Dermis blood vessel endothelial cell (primary cell): ENCODE measurements at regions not wholly inside any gene's neighbourhood (a gene's known extent, or its start where the extent isn't known, plus 50 kb on each side); places are given as distances from the start of the nearest gene placed in this dataset.

Experiments used
- DNase-seq: peaks from one replicate; pipeline ENCODE4 v3.0.0; 2010

DNA sequence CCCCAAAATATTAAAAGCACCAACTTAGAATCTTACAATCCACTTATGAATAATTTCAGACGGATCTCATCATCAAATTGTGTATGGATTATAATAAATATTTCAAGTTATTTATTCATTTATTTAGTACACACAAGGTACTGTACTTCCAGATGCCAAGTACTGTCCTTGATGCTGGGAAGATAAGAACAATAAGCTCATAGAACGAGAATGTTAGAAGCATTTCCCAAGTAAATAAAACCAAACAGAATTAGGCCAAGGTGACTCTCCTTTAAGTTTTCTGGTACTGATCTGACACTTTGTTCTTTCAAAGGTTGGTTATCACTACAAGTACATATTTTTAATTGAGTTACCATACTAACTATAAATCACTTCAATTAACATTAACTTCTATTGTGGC, 416.1 kb upstream of the ETAA1 start:
- DNase-seq = no peak

DNA sequence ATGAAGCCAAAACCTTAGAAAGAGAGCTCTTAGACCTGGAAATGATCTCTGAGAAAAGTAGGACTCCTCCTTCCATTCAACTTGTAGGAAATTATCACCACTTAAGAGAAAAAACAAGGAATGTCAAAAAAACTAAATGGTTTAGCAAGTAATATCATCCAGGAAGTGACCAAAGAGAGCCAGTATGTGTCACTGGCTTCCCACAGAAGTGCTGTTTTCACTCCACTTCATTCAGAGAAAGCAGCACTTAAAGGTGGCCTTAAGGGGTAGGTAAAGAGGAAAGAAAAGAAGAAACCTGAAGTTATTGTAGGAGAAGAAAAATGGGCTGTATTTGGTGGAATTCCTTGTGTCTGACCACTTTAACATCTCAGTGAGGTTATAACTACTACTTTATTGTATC, 414.4 kb upstream of the ETAA1 start:
- no peak for DNase-seq

DNA sequence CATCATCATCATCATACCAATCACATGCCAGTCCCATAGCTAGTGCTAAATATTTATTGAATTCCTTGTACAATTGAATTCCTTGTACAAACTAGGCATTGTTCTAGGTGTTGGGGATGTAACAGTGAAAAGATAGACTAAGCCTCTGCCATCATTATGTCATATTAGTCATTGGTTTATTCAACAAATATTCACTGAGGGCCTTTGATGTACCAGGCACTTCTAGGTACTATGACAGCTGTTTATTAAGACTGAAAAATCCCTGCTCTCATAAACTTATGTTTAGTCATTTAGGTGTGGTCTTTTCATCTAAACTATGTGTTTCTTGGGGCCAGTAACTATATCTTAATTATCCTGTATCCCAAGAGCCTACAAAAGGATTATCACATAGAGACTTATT, 412.3 kb upstream of the ETAA1 start:
- DNase-seq = no peak

DNA sequence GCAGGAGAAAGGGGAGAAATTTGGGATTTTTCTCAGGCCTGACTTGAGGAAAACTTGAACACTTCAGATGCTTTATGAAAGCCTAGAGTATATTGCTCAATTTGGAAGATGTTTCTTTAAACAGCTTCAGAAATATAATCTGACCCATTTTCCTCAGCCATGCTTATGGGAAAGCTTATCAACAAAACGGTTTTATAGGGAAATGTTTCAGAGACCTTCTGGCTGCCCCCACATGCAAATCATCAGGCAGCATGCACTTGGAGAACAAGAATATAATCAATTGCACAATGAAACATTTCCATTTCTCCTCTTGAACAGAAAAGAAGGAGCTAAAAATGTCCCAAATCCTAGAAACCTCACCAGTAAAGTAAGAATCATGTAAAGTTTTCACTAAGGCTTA, 411.2 kb upstream of the ETAA1 start:
- no peak for DNase-seq

DNA sequence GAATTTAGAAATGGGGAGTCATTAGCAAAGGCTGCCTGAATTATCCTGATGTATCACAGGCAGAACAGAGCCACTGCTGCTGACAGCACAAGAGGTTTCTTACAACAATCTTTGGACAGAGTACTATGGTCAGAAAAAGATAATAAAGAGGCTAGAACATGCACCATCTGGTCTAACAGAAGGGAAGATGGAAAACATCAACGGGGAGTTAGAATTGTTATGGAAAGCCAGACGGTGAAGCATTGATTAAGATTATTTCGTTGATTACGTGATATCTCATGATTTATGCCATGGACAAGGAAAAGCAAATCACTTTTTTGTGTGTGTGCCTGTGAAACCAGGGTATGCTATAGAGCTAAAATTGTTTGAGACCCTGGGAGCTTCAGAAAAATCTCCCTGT, 409.4 kb upstream of the ETAA1 start:
- no peak for DNase-seq

DNA sequence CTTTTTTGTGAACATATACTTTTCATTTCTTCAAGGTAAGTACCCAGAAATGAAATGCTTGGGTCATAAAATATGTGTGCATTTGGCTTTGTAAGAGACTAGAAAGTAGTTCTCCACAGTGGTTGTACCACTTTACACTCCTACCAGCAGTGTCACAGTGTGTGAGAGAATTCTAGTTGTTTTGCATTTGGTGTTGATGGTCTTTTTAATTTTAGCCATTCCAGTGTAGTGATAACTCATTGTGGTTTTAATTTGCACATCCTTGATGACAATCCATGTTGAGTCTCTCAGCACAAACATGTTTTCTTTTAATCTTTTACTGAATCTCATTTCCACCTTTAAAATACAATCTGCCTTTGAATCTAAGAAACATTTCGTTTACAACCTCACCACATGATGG, 402.5 kb upstream of the ETAA1 start:
- no peak for DNase-seq

DNA sequence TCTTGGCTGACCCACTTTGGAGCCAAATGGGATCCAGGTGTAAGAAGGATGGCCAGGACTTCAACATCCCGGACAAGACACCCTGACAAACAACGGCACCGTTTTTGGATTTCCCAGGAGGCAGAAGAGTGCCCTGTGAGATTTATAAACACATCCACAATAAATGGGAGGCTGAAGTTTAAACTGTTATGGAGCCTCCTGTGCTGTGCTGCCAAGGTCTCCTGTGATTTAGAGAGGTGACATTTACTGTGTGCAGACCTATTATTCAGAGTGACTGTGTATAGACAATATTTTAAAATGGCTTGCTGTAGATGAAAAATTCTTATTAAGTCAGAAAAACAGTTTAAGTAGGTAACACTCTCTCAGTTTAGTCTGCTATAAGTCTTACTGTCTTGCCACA, 401.5 kb upstream of the ETAA1 start:
- DNase-seq = no peak

DNA sequence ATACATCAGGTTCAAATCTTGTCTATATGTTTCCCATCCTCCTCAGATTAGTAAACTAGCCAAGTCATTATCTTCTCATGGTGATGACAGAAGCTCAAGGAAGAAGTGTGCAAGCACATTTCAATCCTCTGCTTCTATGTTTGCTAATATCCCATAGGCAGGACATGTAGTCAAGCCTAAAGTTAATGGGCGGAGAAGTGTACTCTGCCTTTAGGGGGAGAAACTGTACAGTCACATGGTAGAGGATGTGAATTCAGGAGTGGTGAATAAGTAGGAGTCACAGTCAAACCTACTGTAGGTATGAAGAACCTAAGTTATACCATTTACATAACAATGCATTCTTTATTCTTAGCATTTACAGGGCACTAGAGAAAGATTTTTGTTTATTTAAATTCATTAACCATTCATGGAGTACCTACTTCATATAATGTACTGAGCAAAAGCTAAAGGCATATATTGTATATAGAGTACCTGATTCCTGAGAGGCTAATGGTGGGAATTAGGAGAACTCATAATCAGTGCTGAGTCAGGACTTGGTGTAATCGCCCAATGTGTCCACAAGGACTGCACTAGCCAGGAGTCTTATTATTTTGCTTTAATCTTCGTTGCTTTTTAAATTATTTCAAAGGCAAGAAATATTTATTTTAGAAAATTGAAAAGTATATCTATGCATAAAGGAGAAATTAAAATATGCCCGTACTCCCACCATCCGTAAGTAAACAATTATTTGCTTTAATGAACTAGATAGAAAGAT, 394.3 kb upstream of the ETAA1 start:
- no peak for DNase-seq

DNA sequence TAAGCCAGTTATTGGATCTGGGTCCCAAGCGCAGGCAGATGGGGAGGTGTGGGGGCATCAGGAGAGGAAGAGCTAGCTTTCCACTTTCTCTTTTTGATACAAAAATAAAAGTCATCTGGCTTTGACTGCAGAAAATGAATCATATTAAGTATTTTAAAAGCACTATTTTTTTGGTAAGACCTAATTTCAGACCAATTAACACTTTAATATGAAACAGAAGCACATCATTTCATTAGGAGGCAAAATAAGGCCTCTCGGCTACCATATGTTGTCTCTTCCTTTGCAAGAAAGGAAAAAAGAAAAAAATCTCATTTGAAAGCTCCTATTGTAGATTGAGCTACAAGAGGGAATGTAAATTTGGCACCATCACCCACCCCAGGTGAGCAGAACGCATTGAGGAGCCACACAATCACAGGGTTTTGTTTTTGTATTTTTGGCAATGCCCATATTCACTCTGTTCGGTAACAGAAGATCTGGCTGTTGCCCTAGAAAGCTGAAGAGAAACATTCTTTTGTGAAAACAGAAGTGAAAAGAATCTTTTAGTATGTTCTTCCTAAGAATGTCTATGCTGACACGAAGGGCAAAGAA, 390.7 kb upstream of the ETAA1 start:
- DNase-seq = no peak

DNA sequence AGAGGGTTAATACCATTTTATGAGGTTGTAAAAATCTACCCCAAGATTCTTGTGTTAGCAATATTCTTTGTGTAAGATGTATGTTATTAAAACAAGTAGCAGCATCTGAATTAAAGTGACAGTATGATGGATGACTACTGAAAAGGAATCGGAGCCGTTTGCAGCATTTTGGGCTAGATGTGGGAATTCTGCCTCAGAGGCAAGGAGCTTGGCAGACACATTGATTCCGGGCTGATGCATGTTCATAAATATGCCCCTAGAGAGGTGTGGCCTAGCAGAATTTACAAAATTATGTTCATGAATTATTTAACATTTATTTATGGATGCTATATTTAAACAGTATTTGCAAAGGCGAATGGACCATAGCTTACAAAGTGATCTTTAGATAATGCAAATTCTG, 389.0 kb upstream of the ETAA1 start:
- DNase-seq = no peak

DNA sequence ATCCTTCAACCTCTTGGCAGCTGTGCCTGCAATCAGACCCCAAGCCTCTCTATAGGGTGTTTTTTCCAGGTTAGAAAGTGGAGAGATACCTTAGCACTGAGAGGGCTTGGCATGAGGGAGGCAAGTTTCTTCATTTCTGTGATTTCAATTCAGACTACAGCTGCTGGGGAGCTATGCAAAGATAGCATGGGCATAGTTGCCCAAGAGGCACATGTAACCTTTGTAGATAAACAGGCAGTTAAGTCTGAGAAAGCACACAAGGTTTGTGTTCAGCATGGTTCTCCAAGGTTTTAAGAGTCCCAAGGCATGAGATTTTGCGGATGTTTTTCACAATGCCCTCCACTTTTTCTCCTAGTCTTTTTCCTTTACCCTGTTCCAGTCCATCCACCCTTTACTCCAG, 385.0 kb upstream of the ETAA1 start:
- DNase-seq = no peak

DNA sequence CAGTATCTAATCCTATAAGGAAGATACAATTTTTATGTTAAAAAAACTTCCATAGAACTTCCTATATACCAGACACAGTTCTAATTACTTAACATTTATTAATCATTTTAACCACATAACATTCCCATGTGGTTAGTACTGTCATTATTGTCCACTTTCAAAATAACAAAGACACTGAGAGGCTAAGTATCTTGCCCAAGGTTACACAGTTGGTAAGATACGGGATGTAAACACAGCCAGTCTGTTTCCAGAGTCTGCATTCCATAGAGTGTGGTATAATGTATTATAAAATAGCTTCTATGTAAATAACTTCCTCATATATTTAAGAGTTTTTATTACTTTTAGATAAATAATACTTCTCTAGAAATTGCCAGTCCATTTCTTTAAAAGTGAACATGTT, 383.3 kb upstream of the ETAA1 start:
- DNase-seq = no peak

DNA sequence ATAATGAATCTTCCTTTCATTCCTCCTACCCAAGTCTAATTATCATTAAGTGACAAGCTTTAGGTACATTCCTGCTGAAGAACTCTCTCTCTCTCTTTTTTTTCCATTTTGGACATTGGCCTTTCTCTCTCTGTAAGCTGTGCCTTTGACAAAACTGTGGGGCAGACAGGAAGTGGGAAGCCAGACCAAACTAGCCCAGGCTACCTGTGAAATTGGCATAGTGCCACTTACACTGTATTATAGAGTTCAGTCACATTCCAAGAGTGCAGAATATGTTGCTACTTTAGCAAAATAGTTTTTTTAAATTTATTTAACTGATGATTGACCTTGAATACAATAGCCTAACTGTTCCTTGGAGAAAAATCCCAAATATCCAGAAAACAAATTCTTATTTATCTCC, 381.5 kb upstream of the ETAA1 start:
- no peak for DNase-seq

DNA sequence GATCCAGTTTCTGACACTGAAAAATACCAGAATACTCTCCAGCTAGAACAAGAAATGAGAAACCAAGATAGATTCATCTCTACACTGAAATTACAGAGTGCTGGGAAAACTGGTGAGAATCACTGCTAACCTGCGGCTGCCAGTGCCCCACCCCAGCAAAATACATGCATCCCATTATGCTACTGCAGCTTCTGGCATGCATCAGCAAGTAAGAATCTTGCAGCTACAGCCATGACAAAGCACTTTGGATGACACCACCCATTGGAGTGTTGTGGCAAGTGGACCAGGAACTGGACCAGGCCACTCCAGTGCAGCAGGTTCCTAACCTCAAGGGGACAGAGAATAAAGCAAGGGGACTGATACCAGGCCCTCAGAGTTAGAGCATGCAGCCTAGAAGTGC, 378.8 kb upstream of the ETAA1 start:
- DNase-seq = no peak

DNA sequence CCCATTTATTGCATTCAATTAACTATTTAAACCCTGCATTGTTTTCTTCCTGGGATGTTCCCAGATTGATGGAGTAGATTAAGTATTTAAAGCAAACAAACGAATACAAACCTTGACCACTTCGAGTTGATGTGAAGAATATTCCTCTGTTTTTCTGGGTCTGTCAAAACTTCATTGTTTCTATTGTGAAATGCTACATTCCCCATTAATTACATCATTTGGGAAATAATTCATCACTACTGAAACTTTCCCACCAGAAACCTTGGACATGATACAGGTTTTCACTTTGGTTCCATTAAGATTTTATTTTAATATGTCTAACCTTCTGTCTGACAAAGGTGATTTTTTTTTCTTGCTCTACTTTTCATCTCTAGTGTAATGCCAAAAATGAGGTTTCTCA, 365.1 kb upstream of the ETAA1 start:
- DNase-seq = no peak

DNA sequence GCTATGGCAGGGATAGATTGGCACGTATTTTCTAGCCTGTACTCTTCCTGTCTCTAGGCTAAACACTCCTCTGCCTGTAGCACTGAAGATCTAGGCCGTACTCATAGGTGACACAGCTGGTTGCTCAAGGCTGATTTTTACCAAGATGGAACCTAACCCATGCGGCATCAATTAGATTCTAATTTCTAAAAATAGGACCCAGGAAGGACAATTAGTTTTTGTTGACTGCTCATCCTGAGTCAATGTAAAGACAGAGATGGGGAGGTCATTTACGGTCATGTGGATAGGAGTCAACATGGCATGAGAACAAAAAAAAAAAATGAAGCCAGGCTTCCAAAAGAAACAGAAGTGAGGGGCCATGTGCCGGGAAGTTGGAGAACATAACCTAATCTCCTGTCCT, 360.7 kb upstream of the ETAA1 start:
- DNase-seq = no peak

DNA sequence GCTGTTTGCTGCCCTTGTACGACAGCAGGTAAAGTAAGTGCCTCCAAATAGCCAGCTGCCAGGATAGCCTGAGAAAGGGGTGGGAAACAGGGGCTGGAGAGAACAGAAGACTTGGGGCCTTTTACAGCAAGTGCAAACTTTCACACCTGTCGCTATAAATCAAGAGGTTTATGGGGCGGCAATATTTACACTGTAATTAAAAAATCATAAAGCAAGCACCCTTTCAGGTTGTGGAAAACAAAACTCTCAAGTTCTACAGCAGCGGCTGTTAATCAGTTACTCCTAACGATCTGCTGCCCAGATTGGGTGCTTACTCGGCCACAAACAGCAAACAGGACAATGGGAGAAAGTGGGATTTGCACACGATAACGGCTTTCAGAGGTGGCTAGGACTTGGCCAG, 359.5 kb upstream of the ETAA1 start:
- DNase-seq = no peak

DNA sequence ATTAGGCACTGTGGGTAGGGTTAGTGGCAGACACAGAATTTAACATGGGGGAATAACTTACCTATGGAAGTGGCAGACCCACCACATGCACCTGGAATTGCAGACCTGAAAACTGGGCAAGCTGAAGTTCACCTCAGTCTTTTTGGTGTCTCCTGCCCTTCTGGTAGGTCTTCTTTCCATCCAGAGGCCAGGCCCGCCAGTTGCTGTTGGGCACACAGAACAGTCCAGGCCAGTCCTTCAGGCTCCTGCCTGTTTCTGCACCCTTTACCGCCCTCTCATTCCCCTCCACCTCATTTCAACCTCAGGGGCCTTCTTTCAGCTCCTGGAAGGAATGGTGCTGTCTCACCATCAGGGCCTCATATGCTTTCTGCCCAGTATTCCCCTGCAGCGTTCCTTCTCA, 358.9 kb upstream of the ETAA1 start:
- DNase-seq = no peak

DNA sequence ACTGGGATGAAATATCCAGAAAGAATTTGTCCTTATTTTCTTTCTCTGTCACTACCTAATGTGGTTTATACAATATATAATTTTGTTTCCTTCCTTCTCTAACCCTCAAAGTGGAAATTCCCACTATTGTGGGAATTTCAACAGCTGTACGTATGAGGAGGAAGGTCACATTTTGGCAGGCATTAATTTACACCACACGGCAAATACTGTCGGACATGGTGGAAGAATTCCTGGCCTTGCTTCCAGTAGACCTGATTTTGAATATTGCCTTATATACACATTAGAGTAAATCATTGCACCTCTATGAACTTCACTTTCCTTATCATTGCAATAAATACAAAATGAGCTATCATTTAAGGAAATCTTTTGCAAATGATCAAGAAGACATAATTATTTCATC, 358.1 kb upstream of the ETAA1 start:
- no peak for DNase-seq

DNA sequence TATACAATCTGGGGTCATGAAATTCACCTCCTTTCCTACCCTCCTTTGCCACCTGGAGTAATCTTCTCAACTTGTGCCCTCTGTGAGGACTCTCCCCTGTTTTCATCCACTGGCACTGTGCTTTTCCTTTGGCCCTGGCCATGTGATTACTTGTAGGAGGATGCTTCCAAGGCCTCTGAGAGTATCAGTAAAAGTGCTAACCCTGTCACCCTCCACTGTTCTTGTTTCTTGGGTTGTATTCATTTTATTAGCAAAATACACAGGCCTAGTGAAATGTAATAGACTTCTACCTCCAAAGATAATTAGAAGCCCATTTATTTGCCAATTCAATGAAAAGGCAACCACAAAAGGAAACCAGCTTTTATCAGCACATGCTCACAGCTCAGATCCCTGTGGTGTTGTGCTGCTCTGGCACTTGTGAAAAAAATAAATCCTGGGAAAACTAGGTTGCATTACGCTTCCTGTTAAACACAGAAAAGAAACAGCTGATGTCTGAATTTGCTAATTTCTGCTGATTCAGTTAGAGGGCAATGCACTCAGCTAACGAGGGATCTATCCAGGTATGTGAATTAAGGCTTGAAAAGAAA, 357.5 kb upstream of the ETAA1 start:
- DNase-seq = no peak

DNA sequence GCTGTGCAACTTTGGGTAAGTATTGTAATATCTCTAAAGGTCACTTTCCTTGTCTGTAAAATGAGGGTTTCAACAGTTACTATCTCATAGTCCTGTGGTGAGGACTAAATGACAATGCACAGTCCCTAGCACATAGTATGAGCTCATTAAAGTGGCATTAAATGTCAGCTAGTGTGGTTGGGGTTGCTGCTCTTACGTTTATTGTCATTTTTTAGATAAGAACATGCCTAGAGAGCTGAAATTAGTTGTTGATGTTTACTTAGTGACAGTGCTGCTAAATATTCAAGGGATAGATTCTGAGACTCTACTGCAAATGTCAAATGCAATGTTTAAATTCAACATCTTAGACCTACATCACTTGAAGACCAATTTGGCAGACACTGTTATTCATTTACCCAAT, 356.1 kb upstream of the ETAA1 start:
- no peak for DNase-seq

DNA sequence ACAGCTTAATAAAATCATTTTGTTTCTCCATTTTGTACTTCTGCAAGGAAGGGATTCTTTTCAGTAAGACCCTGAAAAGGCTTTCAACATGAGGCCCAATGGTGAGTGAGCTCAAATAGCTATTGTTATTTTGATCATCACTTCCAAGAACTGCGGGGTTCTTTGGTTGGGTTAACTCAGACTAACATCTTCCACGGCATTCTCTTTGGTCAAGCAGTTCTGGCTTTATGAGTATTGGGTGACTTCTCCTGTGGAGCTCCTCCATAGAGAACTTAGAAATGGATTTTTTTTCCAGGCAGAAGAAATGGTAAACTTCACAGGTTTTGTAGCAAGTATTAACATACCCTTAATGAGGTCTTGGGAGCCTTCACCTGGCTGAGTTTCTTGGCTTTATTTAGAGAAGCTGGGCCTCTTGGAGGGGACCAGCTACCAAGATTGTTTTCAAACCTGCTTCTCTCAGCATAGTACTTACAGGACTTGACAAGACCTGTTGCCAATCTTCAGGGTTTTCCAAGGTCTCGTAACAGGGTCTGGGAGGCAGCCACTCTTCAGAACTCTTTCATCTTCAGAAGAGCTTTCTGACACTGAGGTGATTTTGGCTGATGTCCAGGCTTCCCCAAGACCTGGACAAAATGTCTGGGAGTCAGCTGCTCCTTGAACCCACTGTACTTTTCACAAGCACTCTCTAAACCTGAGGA, 353.2 kb upstream of the ETAA1 start:
- DNase-seq = no peak

DNA sequence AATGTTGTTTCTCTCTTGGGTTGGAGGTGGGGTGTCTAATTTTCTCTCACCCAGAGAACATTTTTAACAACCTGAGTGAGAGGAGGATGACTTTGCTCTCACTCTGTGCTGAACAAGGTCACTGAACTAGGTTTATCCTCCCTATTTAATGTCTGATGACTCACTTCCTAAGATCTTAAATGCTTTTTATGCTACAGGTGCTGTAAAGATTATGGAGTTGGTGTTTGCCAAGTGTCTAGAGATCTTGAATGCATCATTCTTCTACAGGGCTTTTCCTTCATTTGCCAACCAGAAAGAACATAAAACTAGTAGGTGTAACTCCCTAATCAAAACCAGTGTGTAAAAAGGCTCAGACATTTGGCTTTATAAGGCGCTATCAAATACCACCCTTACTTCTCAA, 350.5 kb upstream of the ETAA1 start:
- no peak for DNase-seq

DNA sequence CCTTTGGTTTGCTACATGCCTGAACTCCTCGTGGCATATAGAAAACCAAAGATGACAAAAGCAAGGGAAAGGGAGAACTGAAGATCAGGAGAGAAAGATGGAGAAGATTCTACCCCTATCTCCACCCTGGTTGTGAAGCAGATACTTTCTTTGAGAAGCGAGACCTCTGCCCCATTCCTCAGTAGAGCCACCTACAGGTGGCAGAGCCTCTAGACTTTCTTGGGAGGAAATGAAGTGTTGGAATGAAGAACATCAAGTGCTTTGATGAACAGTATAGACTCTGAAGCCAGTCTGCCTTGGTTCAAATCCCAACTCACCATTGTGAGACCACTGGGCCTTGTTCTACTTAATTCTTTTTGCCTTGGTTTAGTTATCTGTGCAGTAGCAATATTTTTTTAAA, 348.8 kb upstream of the ETAA1 start:
- DNase-seq = no peak
